ENCODE measurements at regions not wholly inside any gene's neighbourhood (a gene's known extent, or its start where the extent isn't known, plus 50 kb on each side); places are given as distances from the start of the nearest gene placed in this dataset.

GRCh38 chr12:124387528-124387911, 92.6 kb downstream of the RFLNA start:
- H3K27me3 ChIP-seq (ENCODE audit: insufficient read depth, low read length), result no peaks in the 10 kb centered on the region
- H3K79me2 ChIP-seq (ENCODE audit: insufficient read depth, low read length), result no peaks in the 10 kb centered on the region
- no peak overlapping the region for H3K9ac ChIP-seq (ENCODE audit: low read length)
- BruUV-seq (replicated peaks), result no TSS peak
- no peak overlapping the region for H3K4me2 ChIP-seq (ENCODE audit: low read length)
- ChIA-PET POLR2A (no interaction called here), RAD21 (ENCODE audit: low non-redundant PET in 1 of 2, low total read pairs in 2 of 2, uncharacterized antibody in 2 of 2, unreplicated experiment in 2 of 2) (no interaction called here), CTCF (no interaction called here)
- H3K27ac ChIP-seq (ENCODE audit: low read depth, low read length), result no peak overlapping the region
- no peak overlapping the region for H2AFZ ChIP-seq (ENCODE audit: low read depth, low read length, poor library complexity, severe bottlenecking)
- peaks cover 0 to 12% of the 10 kb centered on the region in 2 experiments; a peak in 2 of 4 replicates for H3K36me3 ChIP-seq (ENCODE audit: control insufficient read depth in 1 of 2, insufficient read depth in 2 of 2, low read length in 2 of 2)
- ATAC-seq (no peak), DNase-seq (ENCODE audit: low read depth, low spot score) (no peak)
- no peak for TF ChIP-seq CEBPB (IDR thresholded peaks at IDR 0.05; ENCODE audit: low read depth)
- no peak for TF ChIP-seq EZH2phosphoT487 (IDR thresholded peaks at IDR 0.05; ENCODE audit: borderline replicate concordance)
- no peak for TF ChIP-seq SRF (IDR thresholded peaks at IDR 0.05; ENCODE audit: low read depth)
- TF ChIP-seq TCF7L2 (IDR thresholded peaks at IDR 0.05; ENCODE audit: borderline replicate concordance, extremely low read depth, insufficient read depth, insufficient read length), result no peak
- no peak for TF ChIP-seq ZNF274 (IDR thresholded peaks at IDR 0.05; ENCODE audit: low read depth, low read length)
- TF ChIP-seq SP1 (IDR thresholded peaks at IDR 0.05; ENCODE audit: low read depth), result no peak
- TF ChIP-seq POLR2A (IDR thresholded peaks at IDR 0.05; ENCODE audit: borderline replicate concordance, extremely low read depth, insufficient read depth, insufficient read length), result no peak
- TF ChIP-seq REST (IDR thresholded peaks at IDR 0.05; ENCODE audit: low read depth), result no peak
- TF ChIP-seq ELF1 (IDR thresholded peaks at IDR 0.05; ENCODE audit: borderline replicate concordance, low read depth), result no peak
- TF ChIP-seq YY1 (IDR thresholded peaks at IDR 0.05; ENCODE audit: extremely low read depth, insufficient replicate concordance, low read depth, low read length), result no peak
- no peak for TF ChIP-seq RAD21 (IDR thresholded peaks at IDR 0.05; ENCODE audit: low read depth)
- no peak for TF ChIP-seq POLR2AphosphoS5 (IDR thresholded peaks at IDR 0.05; ENCODE audit: low read depth, low read length)
- no peak for TF ChIP-seq EGR1 (IDR thresholded peaks at IDR 0.05; ENCODE audit: low read depth)
- TF ChIP-seq ATF3 (IDR thresholded peaks at IDR 0.05), result no peak
- TF ChIP-seq MAX (IDR thresholded peaks at IDR 0.05), result no peak
- TF ChIP-seq FOSL1 (IDR thresholded peaks at IDR 0.05; ENCODE audit: low read depth), result no peak
- no peaks in the 10 kb centered on the region for H4K20me1 ChIP-seq (ENCODE audit: insufficient read depth)
- H3K4me1 ChIP-seq (ENCODE audit: control insufficient read depth in 1 of 2, insufficient read depth in 2 of 2, low read length in 2 of 2), result peaks cover 40 to 72% of the 10 kb centered on the region in 2 experiments
- intact Hi-C loops (cut with micrococcal nuclease), result no loop called here
- H3K9me3 ChIP-seq (ENCODE audit: control insufficient read depth in 1 of 2, insufficient read depth in 1 of 2, low read depth in 1 of 2, low read length in 2 of 2), result no peaks in the 10 kb centered on the region
- no peak overlapping the region for H3K4me3 ChIP-seq (replicated peaks in 1 of 2; ENCODE audit: low read depth in 1 of 2, low read length in 2 of 2)
- no peaks in the 10 kb centered on the region for H3K9me2 ChIP-seq (ENCODE audit: insufficient read depth)
